ENCODE measurements at regions not wholly inside any gene's neighbourhood (a gene's known extent, or its start where the extent isn't known, plus 50 kb on each side); places are given as distances from the start of the nearest gene placed in this dataset.

DNA sequence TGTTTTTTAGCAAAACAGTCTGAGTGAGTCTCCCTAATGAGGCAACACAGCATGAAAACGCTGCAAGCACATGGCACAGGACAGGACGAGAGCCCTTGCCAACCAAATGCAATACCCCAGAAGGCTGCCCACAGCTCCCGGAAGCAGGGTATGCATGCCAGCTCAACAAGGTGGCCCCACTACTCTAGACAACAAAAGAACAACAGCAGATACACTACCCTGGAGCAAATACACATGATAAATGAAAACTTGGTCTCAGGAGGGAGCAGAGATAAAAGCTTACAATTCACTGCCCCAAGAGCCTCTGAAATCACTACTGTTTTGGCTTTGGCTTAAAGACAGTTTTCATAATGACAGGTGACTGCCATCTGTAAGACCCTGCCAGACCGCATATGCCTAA lies 785.4 kb upstream of the API5 start:
- H2BK5ac ChIP-seq (ENCODE audit: low read depth, low read length, poor library complexity, severe bottlenecking), result no peak overlapping the region
- 82% methylated on average over 4 of the region's 4 CpGs for WGBS
- no peak overlapping the region for H3K4me3 ChIP-seq (ENCODE audit: insufficient read depth in 1 of 2, low read depth in 1 of 2, low read length in 2 of 2)
- H4K8ac ChIP-seq (ENCODE audit: low read length), result no peak overlapping the region
- no peak overlapping the region for H2BK15ac ChIP-seq (ENCODE audit: low read depth, poor library complexity, severe bottlenecking)
- no peaks in the 10 kb centered on the region for H3K79me1 ChIP-seq (replicated peaks; ENCODE audit: low read length, poor library complexity, severe bottlenecking)
- H2BK120ac ChIP-seq (ENCODE audit: low read depth, low read length), result no peak overlapping the region
- H3K9me3 ChIP-seq (ENCODE audit: control insufficient read depth, low read length), result no peaks in the 10 kb centered on the region
- no peaks in the 10 kb centered on the region for H3K36me3 ChIP-seq (ENCODE audit: control insufficient read depth in 1 of 2, insufficient read depth in 2 of 2, low read depth in 1 of 2, low read length in 2 of 2)
- H3K23ac ChIP-seq (ENCODE audit: low read length in 2 of 2), result no peak overlapping the region
- no peak overlapping the region for H3K27ac ChIP-seq (ENCODE audit: low read length, poor library complexity, severe bottlenecking)
- H3K4me1 ChIP-seq (ENCODE audit: control insufficient read depth, insufficient read depth, low read depth, low read length), result no peaks in the 10 kb centered on the region
- no peak overlapping the region for H2AFZ ChIP-seq (ENCODE audit: low read depth, low read length)
- peaks cover 0 to 18% of the 10 kb centered on the region in 2 experiments for H3K27me3 ChIP-seq (ENCODE audit: control insufficient read depth in 1 of 2, insufficient read depth in 1 of 2, low read length in 2 of 2)
- H3K18ac ChIP-seq (ENCODE audit: low read depth in 1 of 2, low read length in 2 of 2), result no peak overlapping the region
- H4K91ac ChIP-seq (ENCODE audit: low read length), result no peak overlapping the region
- H3K9ac ChIP-seq (ENCODE audit: low read length), result no peak overlapping the region
- no peak overlapping the region for H3K4me2 ChIP-seq (ENCODE audit: low read length, poor library complexity, severe bottlenecking)
- no peak overlapping the region for H3K4ac ChIP-seq (ENCODE audit: low read depth in 1 of 2, low read length in 2 of 2)
- no peak overlapping the region for H2AK5ac ChIP-seq (ENCODE audit: low read length, severe bottlenecking)
- H2BK12ac ChIP-seq (ENCODE audit: low read length in 2 of 2), result no peak overlapping the region
- H3K14ac ChIP-seq (ENCODE audit: low read length in 2 of 2), result no peak overlapping the region
- no peak for DNase-seq

DNA sequence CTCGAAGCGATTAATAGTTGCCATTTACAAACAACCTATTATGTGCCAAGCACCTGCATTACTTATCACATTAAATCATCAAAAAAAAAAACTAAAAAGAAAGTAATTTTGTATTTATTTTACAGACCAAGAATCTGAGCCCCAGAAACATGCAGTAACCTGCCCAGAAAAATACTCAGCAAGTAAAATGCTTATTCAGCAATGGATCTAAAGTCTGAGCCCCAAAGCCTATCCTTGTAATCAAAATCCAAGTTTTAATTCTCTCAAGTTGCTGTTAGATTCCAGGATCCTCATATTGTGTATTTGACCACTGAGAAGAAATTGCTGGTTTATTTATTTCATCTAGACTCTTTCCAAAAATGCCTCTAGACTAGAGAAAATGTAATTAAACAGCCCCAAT lies 783.3 kb upstream of the API5 start:
- Histone ChIP-seq H3K36me3 (ENCODE audit: control insufficient read depth in 1 of 2, insufficient read depth in 2 of 2, low read depth in 1 of 2, low read length in 2 of 2) (no peaks in the 10 kb centered on the region), H3K18ac (ENCODE audit: low read depth in 1 of 2, low read length in 2 of 2) (no peak overlapping the region), H2BK15ac (ENCODE audit: low read depth, poor library complexity, severe bottlenecking) (no peak overlapping the region), H2AFZ (ENCODE audit: low read depth, low read length) (no peak overlapping the region), H4K8ac (ENCODE audit: low read length) (no peak overlapping the region), H2BK5ac (ENCODE audit: low read depth, low read length, poor library complexity, severe bottlenecking) (no peak overlapping the region), H2BK12ac (ENCODE audit: low read length in 2 of 2) (no peak overlapping the region), H3K4me1 (ENCODE audit: control insufficient read depth, insufficient read depth, low read depth, low read length) (no peaks in the 10 kb centered on the region), H4K91ac (ENCODE audit: low read length) (no peak overlapping the region), H2AK5ac (ENCODE audit: low read length, severe bottlenecking) (no peak overlapping the region), H3K23ac (ENCODE audit: low read length in 2 of 2) (no peak overlapping the region), H3K14ac (ENCODE audit: low read length in 2 of 2) (no peak overlapping the region), H3K4me3 (ENCODE audit: insufficient read depth in 1 of 2, low read depth in 1 of 2, low read length in 2 of 2) (no peak overlapping the region), H3K79me1 (replicated peaks; ENCODE audit: low read length, poor library complexity, severe bottlenecking) (no peaks in the 10 kb centered on the region), H3K4me2 (ENCODE audit: low read length, poor library complexity, severe bottlenecking) (no peak overlapping the region), H3K4ac (ENCODE audit: low read depth in 1 of 2, low read length in 2 of 2) (no peak overlapping the region), H3K9ac (ENCODE audit: low read length) (no peak overlapping the region), H3K9me3 (ENCODE audit: control insufficient read depth, low read length) (no peaks in the 10 kb centered on the region), H3K27ac (ENCODE audit: low read length, poor library complexity, severe bottlenecking) (no peak overlapping the region), H2BK120ac (ENCODE audit: low read depth, low read length) (no peak overlapping the region), H3K27me3 (ENCODE audit: control insufficient read depth in 1 of 2, insufficient read depth in 1 of 2, low read length in 2 of 2) (peaks cover 0 to 18% of the 10 kb centered on the region in 2 experiments)
- 100% methylated on average over 2 of the region's 2 CpGs for WGBS
- no peak for DNase-seq

GRCh38 chr11:42528911-42529310 lies 782.9 kb upstream of the API5 start:
- Histone ChIP-seq H2AK5ac (ENCODE audit: low read length, severe bottlenecking) (no peak overlapping the region), H2AFZ (ENCODE audit: low read depth, low read length) (no peak overlapping the region), H3K36me3 (ENCODE audit: control insufficient read depth in 1 of 2, insufficient read depth in 2 of 2, low read depth in 1 of 2, low read length in 2 of 2) (no peaks in the 10 kb centered on the region), H3K27ac (ENCODE audit: low read length, poor library complexity, severe bottlenecking) (no peak overlapping the region), H3K9ac (ENCODE audit: low read length) (no peak overlapping the region), H2BK5ac (ENCODE audit: low read depth, low read length, poor library complexity, severe bottlenecking) (no peak overlapping the region), H2BK120ac (ENCODE audit: low read depth, low read length) (no peak overlapping the region), H4K8ac (ENCODE audit: low read length) (no peak overlapping the region), H3K27me3 (ENCODE audit: control insufficient read depth in 1 of 2, insufficient read depth in 1 of 2, low read length in 2 of 2) (peaks cover 0 to 18% of the 10 kb centered on the region in 2 experiments), H3K4me1 (ENCODE audit: control insufficient read depth, insufficient read depth, low read depth, low read length) (no peaks in the 10 kb centered on the region), H3K18ac (ENCODE audit: low read depth in 1 of 2, low read length in 2 of 2) (no peak overlapping the region), H3K23ac (ENCODE audit: low read length in 2 of 2) (no peak overlapping the region), H3K14ac (ENCODE audit: low read length in 2 of 2) (no peak overlapping the region), H3K4me3 (ENCODE audit: insufficient read depth in 1 of 2, low read depth in 1 of 2, low read length in 2 of 2) (no peak overlapping the region), H3K4ac (ENCODE audit: low read depth in 1 of 2, low read length in 2 of 2) (no peak overlapping the region), H2BK12ac (ENCODE audit: low read length in 2 of 2) (no peak overlapping the region), H2BK15ac (ENCODE audit: low read depth, poor library complexity, severe bottlenecking) (no peak overlapping the region), H3K9me3 (ENCODE audit: control insufficient read depth, low read length) (no peaks in the 10 kb centered on the region), H3K79me1 (replicated peaks; ENCODE audit: low read length, poor library complexity, severe bottlenecking) (no peaks in the 10 kb centered on the region), H4K91ac (ENCODE audit: low read length) (no peak overlapping the region), H3K4me2 (ENCODE audit: low read length, poor library complexity, severe bottlenecking) (no peak overlapping the region)
- no peak for DNase-seq
- 48% methylated on average over 2 of the region's 2 CpGs for WGBS

DNA sequence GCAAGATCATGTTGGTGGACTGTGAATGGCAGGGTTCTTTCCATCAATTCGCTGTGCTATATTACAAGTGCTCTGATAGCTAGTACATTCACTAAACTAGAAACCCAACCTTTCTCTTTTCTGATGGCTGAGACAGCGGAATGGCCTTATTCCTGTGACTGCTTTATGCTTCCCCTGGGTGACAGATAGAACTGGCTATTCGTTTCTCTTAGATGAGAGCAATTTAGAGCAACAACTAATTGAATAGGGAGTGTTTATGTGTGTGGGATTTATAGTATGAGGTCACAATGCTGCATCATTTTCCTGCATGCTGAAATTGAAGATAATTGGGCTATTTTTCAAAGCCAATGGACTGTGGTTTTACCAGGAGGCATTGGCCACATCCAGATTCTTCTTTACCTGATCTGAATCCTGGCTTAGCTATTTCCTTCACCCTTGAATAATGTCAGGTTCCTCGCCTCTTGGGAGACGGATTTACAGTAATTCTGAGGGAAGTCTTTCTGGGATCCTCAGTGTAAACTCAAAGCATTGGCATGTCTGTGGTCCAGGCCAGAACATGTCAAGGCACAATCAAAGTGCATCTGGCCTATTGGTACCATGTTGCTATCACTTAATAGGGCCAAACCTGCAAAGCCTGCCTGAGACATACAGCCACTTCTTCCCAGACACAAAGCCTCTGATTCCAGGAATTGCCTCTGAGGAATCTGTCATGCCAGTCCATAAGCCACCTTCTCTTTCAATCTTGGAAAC lies 775.0 kb upstream of the API5 start:
- no peaks in the 10 kb centered on the region for H3K4me1 ChIP-seq (ENCODE audit: control insufficient read depth, insufficient read depth, low read depth, low read length)
- no peak overlapping the region for H3K14ac ChIP-seq (ENCODE audit: low read length in 2 of 2)
- H2AK5ac ChIP-seq (ENCODE audit: low read length, severe bottlenecking), result no peak overlapping the region
- no peaks in the 10 kb centered on the region for H3K36me3 ChIP-seq (ENCODE audit: control insufficient read depth in 1 of 2, insufficient read depth in 2 of 2, low read depth in 1 of 2, low read length in 2 of 2)
- 69% methylated on average over 5 of the region's 5 CpGs for WGBS
- H3K18ac ChIP-seq (ENCODE audit: low read depth in 1 of 2, low read length in 2 of 2), result no peak overlapping the region
- H4K8ac ChIP-seq (ENCODE audit: low read length), result no peak overlapping the region
- H3K4me2 ChIP-seq (ENCODE audit: low read length, poor library complexity, severe bottlenecking), result no peak overlapping the region
- H4K91ac ChIP-seq (ENCODE audit: low read length), result no peak overlapping the region
- no peak overlapping the region for H3K4me3 ChIP-seq (ENCODE audit: insufficient read depth in 1 of 2, low read depth in 1 of 2, low read length in 2 of 2)
- H3K23ac ChIP-seq (ENCODE audit: low read length in 2 of 2), result no peak overlapping the region
- H3K4ac ChIP-seq (ENCODE audit: low read depth in 1 of 2, low read length in 2 of 2), result no peak overlapping the region
- no peaks in the 10 kb centered on the region for H3K27me3 ChIP-seq (ENCODE audit: control insufficient read depth in 1 of 2, insufficient read depth in 1 of 2, low read length in 2 of 2)
- H2BK15ac ChIP-seq (ENCODE audit: low read depth, poor library complexity, severe bottlenecking), result no peak overlapping the region
- no peaks in the 10 kb centered on the region for H3K9me3 ChIP-seq (ENCODE audit: control insufficient read depth, low read length)
- H3K27ac ChIP-seq (ENCODE audit: low read length, poor library complexity, severe bottlenecking), result no peak overlapping the region
- no peak overlapping the region for H3K9ac ChIP-seq (ENCODE audit: low read length)
- no peak for DNase-seq
- no peak overlapping the region for H2BK120ac ChIP-seq (ENCODE audit: low read depth, low read length)
- H2AFZ ChIP-seq (ENCODE audit: low read depth, low read length), result no peak overlapping the region
- H3K79me1 ChIP-seq (replicated peaks; ENCODE audit: low read length, poor library complexity, severe bottlenecking), result no peaks in the 10 kb centered on the region
- H2BK12ac ChIP-seq (ENCODE audit: low read length in 2 of 2), result no peak overlapping the region
- no peak overlapping the region for H2BK5ac ChIP-seq (ENCODE audit: low read depth, low read length, poor library complexity, severe bottlenecking)

All from mesenchymal stem cell (in vitro differentiated cells and primary cell).